Fibroblast of peridontal ligament (primary cell): ENCODE measurements at regions not wholly inside any gene's neighbourhood (a gene's known extent, or its start where the extent isn't known, plus 50 kb on each side); places are given as distances from the start of the nearest gene placed in this dataset.

Source experiments
- DNase-seq: peaks from one replicate; pipeline ENCODE4 v3.0.0-alpha.2; 2010; ENCODE audit errors: extremely low read depth

- no peak for DNase-seq
Observed at GRCh38 chr19:31944326-31944725, 401.1 kb upstream of the ZNF507 start.

DNA sequence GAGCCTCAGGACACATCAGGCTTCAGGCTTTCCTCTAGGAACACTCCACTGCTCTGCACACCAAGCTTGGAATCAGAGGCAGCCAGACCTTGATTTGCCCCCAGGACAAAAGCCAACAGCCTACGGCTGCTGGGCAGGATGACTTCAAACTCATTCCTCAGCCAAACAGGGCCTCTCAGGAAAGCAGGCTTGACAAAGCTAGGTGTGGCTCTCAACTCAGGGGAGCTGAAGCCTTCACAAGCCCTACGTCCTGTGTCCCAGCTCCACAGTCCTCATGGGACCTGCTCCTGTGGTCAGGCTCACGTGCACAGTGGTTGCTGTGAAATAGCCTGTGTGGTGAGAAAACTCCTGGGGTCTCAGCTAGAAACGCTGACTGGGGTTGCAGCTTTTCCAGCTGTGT is 398.9 kb upstream of the ZNF507 start:
- DNase-seq = no peak

GRCh38 chr19:31947436-31948115 is 397.8 kb upstream of the ZNF507 start:
- DNase-seq = no peak

DNA sequence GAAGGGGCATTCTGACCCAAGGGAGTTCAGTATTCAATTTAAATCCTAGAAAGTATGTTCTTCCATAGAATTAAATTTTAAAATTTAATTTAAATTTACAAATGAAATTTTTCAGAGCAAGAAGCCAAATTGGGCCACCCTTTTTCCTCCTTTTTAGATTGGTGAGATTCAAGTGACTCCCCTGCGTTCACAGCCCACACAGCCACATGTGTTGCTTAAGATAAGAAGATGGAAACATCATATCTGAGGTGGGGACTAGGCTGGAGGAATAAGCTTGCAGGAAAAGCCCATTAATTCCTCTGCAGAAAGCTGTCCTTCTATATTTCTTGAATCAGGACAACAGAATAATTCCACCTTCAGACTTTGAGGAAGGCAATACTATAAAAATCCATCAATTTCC is 392.7 kb upstream of the ZNF507 start:
- DNase-seq = no peak

- no peak for DNase-seq
Observed at GRCh38 chr19:31955061-31955460, 390.3 kb upstream of the ZNF507 start.

DNA sequence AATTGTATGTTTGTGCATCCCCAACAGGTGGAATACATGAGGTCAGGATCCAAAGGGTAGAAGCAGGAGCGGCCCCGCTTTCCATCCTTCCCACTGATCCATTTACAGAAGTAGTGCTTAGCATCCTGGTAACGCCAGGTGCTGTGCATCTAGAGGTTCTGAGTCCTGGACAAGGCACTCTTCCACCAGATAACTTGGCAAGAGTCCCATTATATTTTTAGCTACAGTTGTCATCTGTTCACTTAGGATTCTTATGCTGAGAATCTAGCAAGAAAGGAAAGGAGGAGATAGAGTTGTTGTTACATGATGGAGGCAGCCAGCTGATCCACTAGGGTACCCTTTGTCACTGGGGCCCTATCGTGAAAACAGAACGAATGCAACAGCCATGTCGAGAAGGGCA is 389.5 kb upstream of the ZNF507 start:
- no peak for DNase-seq

DNA sequence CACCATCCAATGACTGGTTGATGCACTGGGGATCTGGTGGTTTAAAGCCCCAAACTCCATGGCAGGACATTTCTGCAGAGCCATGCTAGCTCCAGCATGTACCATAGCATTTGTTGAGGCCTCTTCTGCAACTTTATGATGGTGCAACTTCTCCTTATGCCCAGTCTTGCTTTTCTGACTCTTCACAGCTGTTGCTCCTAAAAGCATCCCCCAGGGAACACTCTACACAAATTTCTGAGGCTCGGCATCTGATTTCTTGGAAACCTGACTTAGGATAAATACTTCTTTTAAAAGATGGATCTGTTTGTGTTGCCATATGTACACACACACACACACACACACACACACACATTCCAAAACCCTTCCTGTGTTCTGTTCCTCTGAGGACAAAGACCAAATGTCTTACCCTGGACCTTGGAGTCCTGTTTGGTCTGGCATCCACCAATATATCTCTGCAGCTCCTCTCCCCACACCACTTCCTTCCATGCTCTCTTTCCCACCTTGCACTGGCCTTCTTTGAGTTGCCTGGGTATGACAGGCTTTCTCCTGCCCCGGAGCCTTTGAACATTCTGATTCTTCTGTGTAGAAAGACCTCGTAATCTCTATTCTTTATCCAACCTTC is 388.5 kb upstream of the ZNF507 start:
- DNase-seq = no peak

DNA sequence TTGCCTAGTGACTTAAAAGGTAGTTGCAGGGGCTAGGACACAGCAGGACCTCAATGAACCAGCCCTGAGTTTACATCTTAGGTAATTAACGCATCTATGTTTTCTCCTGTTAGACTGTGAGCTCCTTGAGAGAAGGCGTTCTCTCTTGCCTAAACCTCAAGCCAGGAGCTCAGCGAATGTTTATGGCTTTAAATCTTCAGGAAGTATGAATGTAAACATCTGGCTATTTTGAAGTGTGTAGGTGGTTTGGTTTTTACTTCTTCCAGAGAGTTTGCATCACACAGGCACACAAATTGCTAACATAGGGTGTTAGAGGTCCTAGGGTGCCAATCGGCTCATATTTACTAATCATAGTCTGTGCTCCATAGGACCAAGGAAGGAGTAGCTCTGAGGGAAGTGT is 387.7 kb upstream of the ZNF507 start:
- DNase-seq = no peak

DNA sequence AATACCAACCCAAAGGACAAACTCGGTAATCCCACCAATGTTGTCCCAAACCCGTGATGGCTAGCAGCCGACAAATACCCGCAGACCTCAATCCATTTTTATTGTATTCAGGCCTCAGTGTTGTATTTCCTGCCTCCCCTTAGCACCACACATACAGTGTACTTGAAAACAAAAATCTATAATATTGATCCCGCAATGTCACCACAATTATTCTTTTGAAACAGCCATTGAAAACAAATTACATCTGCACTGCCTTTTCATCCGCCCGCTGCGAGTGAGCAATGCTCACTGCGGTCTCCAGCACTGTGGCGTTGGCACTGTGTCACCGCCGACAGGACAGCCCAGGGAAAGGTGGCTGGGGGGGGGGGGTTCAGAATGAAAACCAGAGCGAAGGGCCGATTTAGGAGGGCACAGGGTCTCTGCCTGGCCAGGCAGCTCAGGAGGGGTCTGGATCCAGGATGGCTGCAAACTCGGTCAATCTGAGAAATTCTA is 385.8 kb upstream of the ZNF507 start:
- DNase-seq = no peak

GRCh38 chr19:31960474-31960873 is 384.9 kb upstream of the ZNF507 start:
- no peak for DNase-seq

DNA sequence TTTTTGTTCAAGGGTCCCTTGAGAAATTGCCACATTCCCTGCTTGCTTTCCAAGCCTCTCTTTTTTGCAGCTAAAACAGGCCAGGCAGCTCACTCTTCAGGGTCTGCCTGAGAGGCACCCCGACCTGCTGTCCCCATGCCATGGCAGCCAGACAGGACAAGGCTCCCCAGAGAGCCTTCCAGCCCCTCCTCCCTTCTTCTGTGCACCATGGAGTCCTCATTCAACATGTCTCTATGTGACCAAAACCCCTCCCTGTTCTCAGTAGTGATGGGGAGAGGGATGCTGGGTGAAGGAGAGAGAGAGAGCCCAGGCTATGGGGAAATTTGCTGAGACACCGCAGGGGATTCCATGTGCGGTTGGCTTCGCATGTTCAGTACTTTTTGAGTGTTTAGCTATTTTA is 384.2 kb upstream of the ZNF507 start:
- DNase-seq = no peak

GRCh38 chr19:31961667-31962066 is 383.7 kb upstream of the ZNF507 start:
- DNase-seq = no peak

GRCh38 chr19:31962561-31962996 is 382.8 kb upstream of the ZNF507 start:
- no peak for DNase-seq

DNA sequence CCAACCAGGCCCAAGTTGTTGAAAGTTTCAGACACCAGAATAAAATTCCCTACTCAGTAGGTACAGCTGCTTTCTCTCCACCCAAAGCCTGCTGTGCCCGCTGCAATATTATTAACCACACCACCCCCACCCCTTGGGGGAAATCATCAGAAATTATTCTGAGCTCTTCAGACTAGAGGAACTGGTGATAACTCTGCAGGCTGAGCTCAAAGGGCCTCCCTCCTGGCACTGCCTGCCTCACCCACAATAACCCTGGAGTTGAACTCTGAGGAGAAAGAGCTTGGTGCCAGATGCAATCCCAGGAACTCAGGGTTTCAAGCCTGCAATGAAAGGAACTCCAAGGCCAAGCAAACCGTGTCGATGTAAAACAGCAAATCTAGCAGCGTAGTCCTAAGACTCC is 381.7 kb upstream of the ZNF507 start:
- no peak for DNase-seq

- DNase-seq = no peak
Observed at GRCh38 chr19:31969016-31969415, 376.4 kb upstream of the ZNF507 start.

- DNase-seq = no peak
Observed at GRCh38 chr19:31970027-31970461, 375.4 kb upstream of the ZNF507 start.

DNA sequence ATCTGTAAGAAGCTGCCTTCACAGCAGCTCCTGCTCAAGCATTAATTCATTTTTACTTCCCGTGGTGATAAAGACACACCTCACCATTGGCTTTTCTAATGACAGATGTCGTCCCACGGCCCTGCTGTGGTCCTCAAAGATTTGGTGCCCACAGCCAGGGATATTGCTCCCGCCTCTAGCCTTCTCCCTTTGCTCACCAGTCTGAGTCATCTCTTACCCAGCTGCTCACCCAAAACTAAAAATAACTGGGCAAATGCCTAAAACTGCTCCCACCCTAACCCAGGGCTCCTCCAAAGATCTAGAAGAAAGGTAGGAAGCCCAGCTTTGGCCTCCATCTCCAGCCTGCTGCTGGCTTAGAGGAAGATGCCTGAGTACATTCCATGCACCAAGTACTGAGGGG is 371.1 kb upstream of the ZNF507 start:
- DNase-seq = no peak

DNA sequence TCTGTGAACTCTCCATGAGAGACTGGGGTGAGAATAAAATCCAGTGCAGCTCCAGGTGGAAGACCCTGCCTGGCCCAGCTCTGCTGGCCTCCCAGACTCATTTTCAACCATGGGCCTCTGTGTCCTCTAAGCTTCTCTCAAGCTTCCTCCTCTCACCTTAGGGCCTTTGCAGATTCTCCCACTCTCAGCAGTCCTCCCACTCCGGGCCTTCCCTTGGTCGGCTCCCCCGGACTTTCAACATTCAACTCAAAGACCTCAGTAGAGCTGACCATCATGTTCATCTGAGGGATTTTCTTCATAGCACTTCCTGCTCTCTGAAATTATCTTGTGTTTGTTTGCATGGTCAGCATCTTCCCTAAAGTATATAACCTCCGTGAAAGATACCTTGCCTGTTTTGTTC is 370.5 kb upstream of the ZNF507 start:
- DNase-seq = no peak

GRCh38 chr19:31975461-31975860 is 369.9 kb upstream of the ZNF507 start:
- DNase-seq = no peak

DNA sequence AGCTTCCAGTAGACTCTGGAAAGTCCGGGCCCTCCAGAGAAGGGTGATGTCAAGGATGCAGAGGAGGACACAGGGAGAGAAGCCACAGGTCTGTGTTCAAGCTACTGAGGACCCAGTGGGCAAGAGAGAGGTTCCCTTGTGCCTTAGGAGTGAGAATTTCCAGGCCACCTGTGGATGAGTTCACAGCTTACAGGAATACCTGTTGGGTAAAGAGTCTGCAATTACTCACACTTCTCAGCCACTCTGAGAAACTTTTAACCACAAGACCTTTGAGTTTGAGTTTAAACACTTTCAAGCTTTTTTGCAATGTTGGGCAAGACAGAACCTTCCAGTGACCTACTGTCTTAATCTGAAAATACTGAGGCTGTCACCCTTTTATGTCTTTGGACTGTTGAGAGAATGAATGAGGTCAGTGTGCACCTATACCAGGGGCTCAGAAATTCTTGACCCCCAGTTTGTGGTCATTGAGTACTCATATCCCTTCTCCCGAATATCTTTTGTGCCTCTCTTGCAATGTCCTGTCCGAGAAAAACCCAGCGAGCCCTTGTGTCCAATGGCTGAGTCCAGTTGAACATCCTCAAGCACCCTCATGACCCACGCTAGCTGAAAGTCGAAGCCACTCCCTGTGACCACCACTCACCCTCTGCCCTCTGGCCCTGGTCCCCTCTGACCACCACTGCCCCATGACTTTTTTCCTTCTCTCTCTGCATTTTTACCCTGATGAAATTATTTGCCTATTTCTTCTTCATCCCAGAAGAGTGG is 368.5 kb upstream of the ZNF507 start:
- no peak for DNase-seq

GRCh38 chr19:31979362-31979761 is 366.0 kb upstream of the ZNF507 start:
- DNase-seq = no peak

DNA sequence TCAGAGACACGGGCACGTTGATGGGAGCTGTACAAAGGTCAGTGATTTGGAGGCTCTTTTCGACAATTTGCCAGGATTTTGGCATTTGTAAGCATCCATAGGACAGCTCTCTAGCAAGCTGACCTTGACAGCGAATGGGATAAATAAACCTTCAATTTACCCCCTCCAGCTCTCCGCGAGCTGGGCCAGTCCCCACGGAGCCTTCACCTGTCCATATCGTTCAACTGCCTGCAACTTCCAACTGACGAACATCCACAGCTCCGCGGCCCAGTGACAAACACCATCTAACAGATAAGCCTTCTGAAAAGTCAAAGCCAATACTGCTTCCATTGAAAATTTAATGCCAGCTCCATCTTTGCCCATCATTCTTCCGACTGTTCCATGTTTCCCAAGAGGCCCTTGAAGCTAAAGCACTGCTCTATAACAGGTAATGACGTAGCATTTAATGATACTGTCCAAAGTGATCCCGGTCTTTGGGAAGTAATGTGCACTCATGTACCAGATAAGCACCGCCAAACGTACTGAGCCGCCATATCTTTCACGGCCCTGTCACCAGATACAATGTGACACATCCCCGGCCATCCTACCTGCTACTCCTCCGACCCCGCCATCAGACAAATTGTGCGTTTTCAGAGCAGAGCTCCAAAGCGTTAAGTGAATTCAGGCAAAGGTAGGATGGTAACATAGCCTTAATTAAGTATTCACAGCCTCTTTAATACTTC is 365.3 kb upstream of the ZNF507 start:
- no peak for DNase-seq
